ENCODE measurements at regions not wholly inside any gene's neighbourhood (a gene's known extent, or its start where the extent isn't known, plus 50 kb on each side); places are given as distances from the start of the nearest gene placed in this dataset.
A peak's percentile ranks its signal among the peaks of the same experiment; 100 is the strongest.
"Not testable (repeated sequence)": the region's sequence is repeated elsewhere in the genome, so short reads cannot be mapped to it uniquely, and the experiment has no call there.

- no peak overlapping the region for H3K27ac ChIP-seq
- no peak overlapping the region for H3K4me3 ChIP-seq
- H3K9ac ChIP-seq (ENCODE audit: insufficient read length) = no peak overlapping the region
- H3K9me3 ChIP-seq (ENCODE audit: low read depth, low read length) = no peaks in the 10 kb centered on the region
- H3K36me3 ChIP-seq (ENCODE audit: insufficient read depth, low read length) = no peaks in the 10 kb centered on the region
- TF ChIP-seq POLR2AphosphoS5 (IDR thresholded peaks at IDR 0.05; ENCODE audit: borderline replicate concordance, low read depth, low read length) (no peak), FOXP2 (optimal IDR thresholded peaks at IDR 0.05; ENCODE audit: control extremely low read depth, extremely low read length, insufficient read depth) (no peak), EZH2 (IDR thresholded peaks at IDR 0.05) (no peak)
- DNase-seq (ENCODE audit: low read depth, low spot score) = no peak
Measured at GRCh38 chr1:79177844-79178243, 171.3 kb upstream of the ADGRL4 start.

- Histone ChIP-seq H3K9ac (ENCODE audit: insufficient read length) (no peak overlapping the region), H3K9me3 (ENCODE audit: low read depth, low read length) (no peaks in the 10 kb centered on the region), H3K36me3 (ENCODE audit: insufficient read depth, low read length) (no peaks in the 10 kb centered on the region), H3K4me3 (no peak overlapping the region), H3K27ac (no peak overlapping the region)
- DNase-seq (ENCODE audit: low read depth, low spot score) = no peak
- TF ChIP-seq FOXP2 (optimal IDR thresholded peaks at IDR 0.05; ENCODE audit: control extremely low read depth, extremely low read length, insufficient read depth) (no peak), POLR2AphosphoS5 (IDR thresholded peaks at IDR 0.05; ENCODE audit: borderline replicate concordance, low read depth, low read length) (no peak), EZH2 (IDR thresholded peaks at IDR 0.05) (no peak)
Measured at GRCh38 chr1:79161077-79161476, 154.5 kb upstream of the ADGRL4 start.

GRCh38 chr1:79155991-79156390 is 149.5 kb upstream of the ADGRL4 start:
- no peak for TF ChIP-seq POLR2AphosphoS5 (IDR thresholded peaks at IDR 0.05; ENCODE audit: borderline replicate concordance, low read depth, low read length)
- no peak for TF ChIP-seq FOXP2 (optimal IDR thresholded peaks at IDR 0.05; ENCODE audit: control extremely low read depth, extremely low read length, insufficient read depth)
- no peak for TF ChIP-seq EZH2 (IDR thresholded peaks at IDR 0.05)
- H3K4me3 ChIP-seq = no peak overlapping the region

GRCh38 chr1:79151006-79151796 is 144.7 kb upstream of the ADGRL4 start:
- Histone ChIP-seq H3K9ac (ENCODE audit: insufficient read length) (no peak overlapping the region), H3K4me3 (no peak overlapping the region), H3K27ac (peak overlapping the region; percentile 53), H3K36me3 (ENCODE audit: insufficient read depth, low read length) (no peaks in the 10 kb centered on the region), H3K9me3 (ENCODE audit: low read depth, low read length) (no peaks in the 10 kb centered on the region)
- DNase-seq (ENCODE audit: low read depth, low spot score) = no peak
- TF ChIP-seq EZH2 (IDR thresholded peaks at IDR 0.05) (no peak), POLR2AphosphoS5 (IDR thresholded peaks at IDR 0.05; ENCODE audit: borderline replicate concordance, low read depth, low read length) (no peak), FOXP2 (optimal IDR thresholded peaks at IDR 0.05; ENCODE audit: control extremely low read depth, extremely low read length, insufficient read depth) (no peak)

More at GRCh38 chr1:79155991-79156390, 149.5 kb upstream of the ADGRL4 start:
- no peak overlapping the region for H3K27ac ChIP-seq
- no peak overlapping the region for H3K9ac ChIP-seq (ENCODE audit: insufficient read length)
- no peaks in the 10 kb centered on the region for H3K9me3 ChIP-seq (ENCODE audit: low read depth, low read length)
- no peaks in the 10 kb centered on the region for H3K36me3 ChIP-seq (ENCODE audit: insufficient read depth, low read length)
- DNase-seq (ENCODE audit: low read depth, low spot score) = no peak

- H3K9me3 ChIP-seq (ENCODE audit: low read depth, low read length) = no peaks in the 10 kb centered on the region
- no peak for TF ChIP-seq POLR2AphosphoS5 (IDR thresholded peaks at IDR 0.05; ENCODE audit: borderline replicate concordance, low read depth, low read length)
- TF ChIP-seq FOXP2 (optimal IDR thresholded peaks at IDR 0.05; ENCODE audit: control extremely low read depth, extremely low read length, insufficient read depth) = no peak
- no peak for TF ChIP-seq EZH2 (IDR thresholded peaks at IDR 0.05)
- H3K4me3 ChIP-seq = peak overlapping the region; percentile 27
- H3K9ac ChIP-seq (ENCODE audit: insufficient read length) = no peak overlapping the region
- DNase-seq (ENCODE audit: low read depth, low spot score) = no peak
- H3K27ac ChIP-seq = peak overlapping the region; percentile 53
- no peaks in the 10 kb centered on the region for H3K36me3 ChIP-seq (ENCODE audit: insufficient read depth, low read length)
Measured at GRCh38 chr1:79150576-79150975, 144.0 kb upstream of the ADGRL4 start.

- DNase-seq (ENCODE audit: low read depth, low spot score); H3K9ac ChIP-seq (ENCODE audit: insufficient read length); H3K4me3 ChIP-seq; H3K9me3 ChIP-seq (ENCODE audit: low read depth, low read length); H3K36me3 ChIP-seq (ENCODE audit: insufficient read depth, low read length); H3K27ac ChIP-seq: not testable (repeated sequence)
Measured at GRCh38 chr1:79138227-79138626, 131.7 kb upstream of the ADGRL4 start.

GRCh38 chr1:79133774-79134364 is 127.3 kb upstream of the ADGRL4 start:
- no peak overlapping the region for H3K4me3 ChIP-seq
- H3K9me3 ChIP-seq (ENCODE audit: low read depth, low read length) = no peaks in the 10 kb centered on the region
- H3K9ac ChIP-seq (ENCODE audit: insufficient read length) = no peak overlapping the region
- DNase-seq (ENCODE audit: low read depth, low spot score) = no peak
- no peak overlapping the region for H3K27ac ChIP-seq
- H3K36me3 ChIP-seq (ENCODE audit: insufficient read depth, low read length) = no peaks in the 10 kb centered on the region
- TF ChIP-seq FOXP2 (optimal IDR thresholded peaks at IDR 0.05; ENCODE audit: control extremely low read depth, extremely low read length, insufficient read depth) (no peak), POLR2AphosphoS5 (IDR thresholded peaks at IDR 0.05; ENCODE audit: borderline replicate concordance, low read depth, low read length) (no peak), EZH2 (IDR thresholded peaks at IDR 0.05) (no peak)

- Histone ChIP-seq H3K9me3 (ENCODE audit: low read depth, low read length) (no peaks in the 10 kb centered on the region), H3K4me3 (no peak overlapping the region), H3K36me3 (ENCODE audit: insufficient read depth, low read length) (no peaks in the 10 kb centered on the region), H3K9ac (ENCODE audit: insufficient read length) (no peak overlapping the region), H3K27ac (no peak overlapping the region)
- no peak for DNase-seq (ENCODE audit: low read depth, low spot score)
- TF ChIP-seq EZH2 (IDR thresholded peaks at IDR 0.05) (no peak), POLR2AphosphoS5 (IDR thresholded peaks at IDR 0.05; ENCODE audit: borderline replicate concordance, low read depth, low read length) (no peak)
Measured at GRCh38 chr1:79131626-79132025, 125.1 kb upstream of the ADGRL4 start.

GRCh38 chr1:79129914-79130313 is 123.4 kb upstream of the ADGRL4 start:
- Histone ChIP-seq H3K9me3 (ENCODE audit: low read depth, low read length) (no peaks in the 10 kb centered on the region), H3K36me3 (ENCODE audit: insufficient read depth, low read length) (no peaks in the 10 kb centered on the region), H3K9ac (ENCODE audit: insufficient read length) (no peak overlapping the region), H3K4me3 (no peak overlapping the region), H3K27ac (no peak overlapping the region)
- TF ChIP-seq EZH2 (IDR thresholded peaks at IDR 0.05) = no peak
- no peak for DNase-seq (ENCODE audit: low read depth, low spot score)

Data from SK-N-MC (cell line).